Psoas muscle (tissue), 7 donors: ENCODE measurements at regions not wholly inside any gene's neighbourhood (a gene's known extent, or its start where the extent isn't known, plus 50 kb on each side); places are given as distances from the start of the nearest gene placed in this dataset.

Source experiments
- ATAC-seq, 4 donors: fragments of 200-7000 bp; cut with Tn5 transposase; one replicate each; pipeline ENCODE4 v1.9.1; 2020; ENCODE audit warnings: moderate library complexity in 3 of 4, mild to moderate bottlenecking in 2 of 4
- DNase-seq, 2 donors: peaks; one replicate each; pipeline ENCODE4 v3.0.0-alpha.2; 2020
- H3K27ac ChIP-seq: fragments of 200-600 bp; one replicate; pipeline ENCODE4 v1.8.0; 2022
- H3K27me3 ChIP-seq, 3 donors: fragments of 200-600 bp in 1 of 3; one replicate each; pipeline versions ENCODE4 v1.6.1 to v1.8.0; 2013 to 2022; ENCODE audit warnings: low read length in 2 of 3, mild to moderate bottlenecking in 2 of 3, moderate library complexity in 1 of 3; ENCODE audit not compliant: insufficient read depth in 3 of 3
- H3K36me3 ChIP-seq, 2 donors: fragments of 200-600 bp in 1 of 2; one replicate each; pipeline versions ENCODE4 v1.6.1 to v1.8.0; 2013 to 2022; ENCODE audit warnings: low read depth in 1 of 2, mild to moderate bottlenecking in 1 of 2, moderate library complexity in 1 of 2; ENCODE audit not compliant: insufficient read depth in 1 of 2
- H3K4me1 ChIP-seq: fragments of 200-600 bp; one replicate; pipeline ENCODE4 v1.8.0; 2022
- H3K4me3 ChIP-seq: fragments of 200-600 bp; one replicate; pipeline ENCODE4 v1.8.0; 2022; ENCODE audit warnings: mild to moderate bottlenecking
- H3K9me3 ChIP-seq: fragments of 200-600 bp; one replicate; pipeline ENCODE4 v1.8.0; 2022
- CTCF ChIP-seq: fragments of 200-600 bp; IDR thresholded peaks from one replicate; pipeline ENCODE4 v1.8.0; 2022; ENCODE audit warnings: antibody characterized with exemption
- WGBS, 3 donors: extraction: QIAGEN DNeasy Blood & Tissue Kit; methylation state at CpG; one replicate each; pipeline versions ENCODE4 v1.1.6 to v1.1.7; 2013; 5-methylcytosine and 5-hydroxymethylcytosine counted together
- intact Hi-C, 2 donors: fragments of 100-400 bp; cut with DNase I; formaldehyde crosslinking; loops; one replicate each; pipeline versions ENCODE4 v1.11.0 to v1.14.2; 2022
- donor health status: healthy with polysubstance abuse.
- donor health status: DM: no; HTN: no; CAD: no; lungs with moderate emphysema.
- donor health status: Bipolar disorder and iron deficiency.
- donor health status: healthy.
- donor health status: DM: yes; HTN: yes; CAD: no.
- donor health status: DM: no; HTN: no; CAD: no.
- donor health status: DM: yes; HTN: yes; CAD: no.

DNA sequence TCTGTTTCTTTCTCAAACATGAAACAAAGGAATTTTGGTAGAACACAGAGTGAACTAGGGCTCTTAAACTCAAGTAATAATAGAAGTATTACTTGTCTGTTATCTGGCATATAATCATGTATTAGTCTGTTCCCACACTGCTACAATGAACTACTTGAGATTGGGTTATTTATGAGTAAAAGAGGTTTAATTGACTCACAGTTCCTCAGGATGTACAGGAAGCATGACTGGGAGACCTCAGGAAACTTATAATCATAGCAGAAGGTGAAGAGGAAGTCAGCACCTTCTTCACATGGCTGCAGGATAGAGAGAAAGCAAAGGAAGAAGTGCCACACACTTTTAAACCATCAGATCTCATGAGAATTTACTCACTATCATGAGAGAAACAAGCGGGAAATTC, 273.4 kb downstream of the ETS1 start:
- 96 to 100% (median 100%) methylated on average over 1 of the region's 1 CpG for WGBS, 3 donors
- Histone ChIP-seq H3K36me3 (no peaks in the 10 kb centered on the region), H3K4me3 (no peak overlapping the region), H3K9me3 (peaks cover 14% of the 10 kb centered on the region), H3K4me1 (no peaks in the 10 kb centered on the region), H3K27ac (no peak overlapping the region), H3K27me3 (no peaks in the 10 kb centered on the region)
- DNase-seq (no peak), ATAC-seq (no peak)
- intact Hi-C loops, result no loop called here
- no peak for TF ChIP-seq CTCF

GRCh38 chr11:128311742-128312719, 275.3 kb downstream of the ETS1 start:
- TF ChIP-seq CTCF, result no peak
- ATAC-seq (no peak), DNase-seq (no peak)
- Histone ChIP-seq H3K4me1 (no peaks in the 10 kb centered on the region), H3K27me3 (no peaks in the 10 kb centered on the region), H3K27ac (no peak overlapping the region), H3K9me3 (peaks cover 14% of the 10 kb centered on the region), H3K4me3 (no peak overlapping the region), H3K36me3 (no peaks in the 10 kb centered on the region)
- WGBS, 3 donors, result 62 to 64% (median 64%) methylated on average over 3 of the region's 3 CpGs
- intact Hi-C loops, result no loop called here

DNA sequence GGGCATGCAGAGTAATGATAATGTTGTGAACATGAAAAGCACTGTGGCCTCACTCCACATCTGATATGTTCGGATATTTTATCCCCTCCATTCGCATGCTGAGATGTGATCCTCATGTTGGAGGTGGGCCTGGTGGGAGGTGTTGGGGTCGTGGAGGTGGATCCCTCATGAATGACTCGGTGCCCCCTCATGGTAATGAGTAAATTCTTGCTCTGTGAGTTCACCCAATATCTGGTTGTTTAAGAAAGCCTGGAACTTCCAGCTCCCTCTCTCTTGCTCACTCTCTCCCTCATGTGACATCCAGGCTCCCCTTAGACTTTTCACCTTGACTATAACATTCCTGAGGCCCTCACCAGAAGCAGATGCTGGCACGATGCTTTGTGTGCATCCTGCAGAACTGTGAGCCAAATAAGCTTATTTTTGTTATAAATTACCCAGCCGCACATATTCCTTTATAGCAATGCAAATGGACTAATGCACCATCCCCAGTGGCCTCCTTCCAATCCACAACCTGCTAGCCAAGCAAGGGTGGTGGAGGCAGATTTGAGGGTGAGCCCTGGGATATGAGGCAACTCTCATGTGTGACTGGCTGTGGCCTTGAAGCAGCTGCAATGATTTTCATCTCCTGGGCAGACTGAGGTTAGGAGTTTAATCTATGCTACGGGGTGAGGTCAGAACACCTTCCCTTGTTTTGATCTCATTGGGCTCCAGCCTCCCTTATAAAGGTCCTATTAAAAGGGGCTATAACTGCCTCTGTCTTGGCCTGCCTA, 276.5 kb downstream of the ETS1 start:
- no peaks in the 10 kb centered on the region for H3K4me1 ChIP-seq
- no peak for DNase-seq

GRCh38 chr11:128310005-128310404, 277.4 kb downstream of the ETS1 start:
- no peak for ATAC-seq
- Histone ChIP-seq H3K27me3 (no peaks in the 10 kb centered on the region), H3K27ac (no peak overlapping the region), H3K4me3 (no peak overlapping the region), H3K36me3 (no peaks in the 10 kb centered on the region), H3K9me3 (peaks cover 13% of the 10 kb centered on the region), H3K4me1 (no peaks in the 10 kb centered on the region)
- intact Hi-C loops, result no loop called here
- TF ChIP-seq CTCF, result no peak
- 29 to 58% (median 35%) methylated on average over 3 of the region's 3 CpGs for WGBS, 3 donors
- DNase-seq, result no peak

More for the DNA sequence above, 276.5 kb downstream of the ETS1 start:
- Histone ChIP-seq H3K36me3 (no peaks in the 10 kb centered on the region), H3K4me3 (no peak overlapping the region), H3K27me3 (no peaks in the 10 kb centered on the region), H3K9me3 (peaks cover 14% of the 10 kb centered on the region), H3K27ac (no peak overlapping the region)
- no peak for ATAC-seq
- WGBS, 3 donors, result 76 to 89% (median 76%) methylated on average over 7 of the region's 7 CpGs
- no peak for TF ChIP-seq CTCF
- intact Hi-C loops, result no loop called here
